Esophagus squamous epithelium (tissue), 5 donors: ENCODE measurements at regions not wholly inside any gene's neighbourhood (a gene's known extent, or its start where the extent isn't known, plus 50 kb on each side); places are given as distances from the start of the nearest gene placed in this dataset.

Source experiments
- DNase-seq: peaks from one replicate; lab custom pipeline; 2025; lab: John Stamatoyannopoulos, UW
- H3K27ac ChIP-seq, 4 donors: fragments of 200-600 bp; sonication (generic); one replicate each; pipeline ENCODE4 v1.5.1; 2016 to 2019; ENCODE audit warnings: mild to moderate bottlenecking in 1 of 4
- H3K27me3 ChIP-seq, 4 donors: fragments of 200-600 bp; sonication (generic); 1 replicate in 3 of 4; 2 replicates in 1 of 4; pipeline versions ENCODE4 v1.5.1 to v1.6.0; 2017 to 2021; ENCODE audit warnings: antibody characterized with exemption in 1 of 4
- H3K36me3 ChIP-seq, 3 donors: fragments of 200-600 bp; sonication (generic); one replicate each; pipeline ENCODE4 v1.5.1; 2016 to 2019
- H3K4me1 ChIP-seq, 3 donors: fragments of 200-600 bp; sonication (generic); one replicate each; pipeline ENCODE4 v1.5.1; 2017 to 2019
- H3K4me3 ChIP-seq, 4 donors: fragments of 200-600 bp; sonication (generic); 1 replicate in 3 of 4; 2 replicates in 1 of 4; pipeline ENCODE4 v1.5.1; 2016 to 2019; ENCODE audit warnings: mild to moderate bottlenecking in 2 of 4, moderate library complexity in 1 of 4
- H3K9me3 ChIP-seq, 3 donors: fragments of 200-600 bp; sonication (generic); one replicate each; pipeline ENCODE4 v1.5.1; 2016 to 2019
- POLR2A ChIP-seq, 4 donors: fragments of 450-650 bp; IDR thresholded peaks; one replicate each; pipeline ENCODE4 v1.6.1; 2017; ENCODE audit warnings: antibody characterized with exemption in 4 of 4, mild to moderate bottlenecking in 4 of 4, moderate library complexity in 3 of 4
- WGBS, 2 donors: methylation state at CpG; one replicate each; pipeline ENCODE4 v1.1.5; 2018; 5-methylcytosine and 5-hydroxymethylcytosine counted together
- intact Hi-C: fragments of 100-400 bp; cut with DNase I; formaldehyde crosslinking; loops from one replicate; pipeline ENCODE4 v1.15.0; 2022
- TF ChIP-seq, protein P1 (sequence below), 6 experiments: fragments of 450-650 bp in 4 of 6; fragments of 200-600 bp in 2 of 6; sonication (generic) in 2 of 6; IDR thresholded peaks; one replicate each; pipeline ENCODE4 v1.5.1; 2016 to 2019; ENCODE audit warnings: antibody characterized with exemption in 6 of 6, mild to moderate bottlenecking in 4 of 6, moderate library complexity in 4 of 6
- donor health status: DM: yes; HTN: yes; CAD: no.

DNA sequence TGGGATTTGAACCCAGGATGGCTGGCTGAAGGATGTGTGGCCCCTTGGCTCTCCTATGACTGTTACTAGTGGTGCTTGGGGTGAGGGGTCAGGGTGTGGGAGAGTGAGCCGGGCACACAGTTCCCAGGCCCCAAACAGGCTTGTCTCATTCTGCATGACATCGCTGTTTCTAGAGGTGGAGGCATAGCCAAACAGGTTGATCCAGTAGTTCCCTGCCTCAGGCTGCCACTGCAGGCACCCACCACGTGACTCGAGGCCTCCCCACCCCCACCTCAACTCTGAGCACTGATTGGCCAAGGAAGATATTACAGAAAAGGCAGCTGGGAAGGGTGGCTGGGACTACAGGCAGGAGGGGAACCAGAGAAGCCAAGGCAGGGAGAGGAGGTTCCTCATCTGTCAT, 102.6 kb downstream of the NCOR2 start:
- Histone ChIP-seq H3K9me3 (peaks cover 0 to 8% (median 6%) of the 10 kb centered on the region in 3 donors), H3K4me3 (no peak overlapping the region), H3K27me3 (no peaks in the 10 kb centered on the region), H3K27ac (no peak overlapping the region), H3K4me1 (peaks cover 0 to 37% (median 4%) of the 10 kb centered on the region in 3 donors), H3K36me3 (peaks cover 8 to 80% (median 32%) of the 10 kb centered on the region in 3 donors)
- TF ChIP-seq, protein P1, sequence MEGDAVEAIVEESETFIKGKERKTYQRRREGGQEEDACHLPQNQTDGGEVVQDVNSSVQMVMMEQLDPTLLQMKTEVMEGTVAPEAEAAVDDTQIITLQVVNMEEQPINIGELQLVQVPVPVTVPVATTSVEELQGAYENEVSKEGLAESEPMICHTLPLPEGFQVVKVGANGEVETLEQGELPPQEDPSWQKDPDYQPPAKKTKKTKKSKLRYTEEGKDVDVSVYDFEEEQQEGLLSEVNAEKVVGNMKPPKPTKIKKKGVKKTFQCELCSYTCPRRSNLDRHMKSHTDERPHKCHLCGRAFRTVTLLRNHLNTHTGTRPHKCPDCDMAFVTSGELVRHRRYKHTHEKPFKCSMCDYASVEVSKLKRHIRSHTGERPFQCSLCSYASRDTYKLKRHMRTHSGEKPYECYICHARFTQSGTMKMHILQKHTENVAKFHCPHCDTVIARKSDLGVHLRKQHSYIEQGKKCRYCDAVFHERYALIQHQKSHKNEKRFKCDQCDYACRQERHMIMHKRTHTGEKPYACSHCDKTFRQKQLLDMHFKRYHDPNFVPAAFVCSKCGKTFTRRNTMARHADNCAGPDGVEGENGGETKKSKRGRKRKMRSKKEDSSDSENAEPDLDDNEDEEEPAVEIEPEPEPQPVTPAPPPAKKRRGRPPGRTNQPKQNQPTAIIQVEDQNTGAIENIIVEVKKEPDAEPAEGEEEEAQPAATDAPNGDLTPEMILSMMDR (IDR thresholded peaks at IDR 0.05): no peak
- no peak for TF ChIP-seq POLR2A (IDR thresholded peaks at IDR 0.05)
- 87 to 88% methylated on average over 2 to 3 of the region's 4 CpGs for WGBS, 2 donors
- no peak for DNase-seq
- intact Hi-C loops: no loop called here

DNA sequence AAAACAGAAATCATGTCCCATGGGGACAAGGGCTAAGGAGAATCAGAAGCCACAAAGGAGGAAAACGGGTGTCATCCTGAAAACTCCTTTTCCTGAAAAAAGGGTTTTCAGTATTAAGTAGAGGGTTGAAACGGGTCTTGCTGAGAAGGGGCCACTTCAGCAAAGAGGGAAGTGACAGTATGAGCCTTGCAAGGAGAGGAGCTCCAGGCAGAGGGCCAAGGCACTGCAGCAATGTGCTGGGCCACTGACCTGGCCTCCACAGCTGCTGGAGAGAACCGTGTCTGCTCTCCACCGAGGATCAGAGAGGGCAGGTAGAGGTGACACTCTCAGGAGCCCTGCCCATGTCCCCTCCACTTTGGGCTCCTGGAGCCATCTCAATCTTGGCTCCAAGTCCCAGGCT, 103.3 kb downstream of the NCOR2 start:
- Histone ChIP-seq H3K9me3 (peaks cover 0 to 2% (median 0%) of the 10 kb centered on the region in 3 donors), H3K4me1 (peaks cover 0 to 37% (median 4%) of the 10 kb centered on the region in 3 donors), H3K36me3 (peaks cover 8 to 80% (median 32%) of the 10 kb centered on the region in 3 donors), H3K27ac (no peak overlapping the region), H3K4me3 (no peak overlapping the region), H3K27me3 (no peaks in the 10 kb centered on the region)
- intact Hi-C loops: no loop called here
- DNase-seq: no peak
- WGBS, 2 donors: 52 to 60% methylated on average over 4 of the region's 4 CpGs
- TF ChIP-seq, protein P1 (IDR thresholded peaks at IDR 0.05): no peak
- TF ChIP-seq POLR2A (IDR thresholded peaks at IDR 0.05): no peak

DNA sequence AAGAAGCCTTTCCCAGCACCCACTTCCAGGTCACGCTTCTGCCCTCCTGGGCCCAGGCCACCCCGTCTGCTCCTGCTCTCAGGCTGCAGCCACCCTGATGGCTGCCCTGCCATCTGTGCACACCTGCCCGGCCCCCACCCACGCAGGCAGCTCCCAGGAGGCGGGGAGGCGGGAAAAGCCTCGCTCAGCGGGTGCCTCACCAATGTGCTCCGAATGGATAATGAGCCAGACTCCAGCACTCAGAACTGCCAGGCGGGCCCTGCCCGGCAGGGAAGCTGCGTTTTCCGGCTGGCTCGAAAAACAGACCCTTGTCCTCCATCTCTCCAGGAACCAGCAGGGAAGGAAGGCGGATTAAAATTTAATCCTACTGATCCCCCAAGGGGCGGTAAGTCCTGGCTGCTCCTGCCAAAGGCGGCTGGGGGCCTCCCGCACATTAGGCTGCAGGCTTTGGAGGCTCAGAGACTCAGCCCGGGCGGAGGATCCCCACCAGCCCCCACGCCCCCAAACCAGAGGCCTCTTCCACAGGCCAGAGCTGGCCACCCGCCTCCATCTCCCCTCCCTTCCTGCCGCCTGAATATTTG, 104.0 kb downstream of the NCOR2 start:
- 71 to 94% methylated on average over 2 to 9 of the region's 23 CpGs for WGBS, 2 donors
- Histone ChIP-seq H3K4me1 (peaks cover under 1 to 41% (median 4%) of the 10 kb centered on the region in 3 donors), H3K36me3 (peaks cover 8 to 84% (median 31%) of the 10 kb centered on the region in 3 donors), H3K4me3 (no peak overlapping the region), H3K27ac (peak overlapping the region in 2 of 4 donors; percentile 11 to 23), H3K9me3 (no peaks in the 10 kb centered on the region), H3K27me3 (no peaks in the 10 kb centered on the region)
- DNase-seq: no peak
- TF ChIP-seq POLR2A (IDR thresholded peaks at IDR 0.05): no peak
- TF ChIP-seq, protein P1 (IDR thresholded peaks at IDR 0.05): no peak
- intact Hi-C loops: no loop called here

DNA sequence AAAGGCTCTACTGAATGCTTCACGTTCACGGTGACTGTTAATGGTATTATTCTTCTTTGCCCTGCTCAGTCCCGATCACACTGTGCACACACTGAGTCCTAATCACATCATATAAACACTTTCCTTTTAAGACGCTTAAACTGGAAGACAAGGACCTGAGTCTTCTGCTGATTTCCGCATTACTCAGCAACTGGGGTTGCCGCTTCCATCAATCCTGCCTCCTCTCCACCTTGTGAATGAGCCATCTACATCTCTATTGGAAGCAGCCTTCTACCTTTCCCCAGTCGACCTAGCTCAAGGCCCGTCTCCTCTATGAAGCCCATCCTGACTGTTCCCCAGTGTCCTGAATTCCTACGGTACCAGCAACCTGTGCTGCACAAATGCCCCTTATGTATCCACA, 104.7 kb downstream of the NCOR2 start:
- peaks cover 7 to 48% (median 11%) of the 10 kb centered on the region in 3 donors for H3K4me1 ChIP-seq
- WGBS, 2 donors: 74 to 78% methylated on average over 9 of the region's 9 CpGs

More for the DNA sequence above, 104.7 kb downstream of the NCOR2 start:
- H3K9me3 ChIP-seq: no peaks in the 10 kb centered on the region
- DNase-seq: no peak
- H3K27ac ChIP-seq: peak overlapping the region in 2 of 4 donors; percentile 11 to 23
- H3K4me3 ChIP-seq: no peak overlapping the region
- H3K27me3 ChIP-seq: no peaks in the 10 kb centered on the region
- intact Hi-C loops: no loop called here
- TF ChIP-seq, protein P1 (IDR thresholded peaks at IDR 0.05): no peak
- TF ChIP-seq POLR2A (IDR thresholded peaks at IDR 0.05): no peak
- H3K36me3 ChIP-seq: peaks cover 8 to 88% (median 31%) of the 10 kb centered on the region in 3 donors
